ENCODE measurements at regions not wholly inside any gene's neighbourhood (a gene's known extent, or its start where the extent isn't known, plus 50 kb on each side); places are given as distances from the start of the nearest gene placed in this dataset.

DNA sequence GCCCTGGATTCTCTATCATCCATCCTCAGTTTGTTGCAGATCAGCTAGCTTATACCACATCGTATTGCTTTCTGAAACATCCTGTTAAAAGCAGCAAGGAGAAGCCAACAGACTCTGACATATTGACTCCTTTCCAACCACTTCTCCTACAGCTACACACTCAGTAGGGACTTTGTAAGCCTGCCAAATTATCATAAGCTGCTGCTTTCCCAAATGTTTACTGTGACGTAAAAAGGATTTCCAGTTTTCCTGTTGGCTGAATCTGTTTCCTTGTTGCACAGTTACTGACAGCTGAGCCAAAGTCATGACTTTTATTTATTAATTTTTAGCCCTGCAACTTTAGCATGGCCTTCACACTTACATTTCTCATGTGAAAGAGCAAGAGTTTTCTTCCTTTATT, 294.3 kb downstream of the KCNJ3 start:
- Histone ChIP-seq H3K27me3 (no peaks in the 10 kb centered on the region), H3K9me3 (no peaks in the 10 kb centered on the region), H3K4me3 (no peak overlapping the region), H3K4me1 (no peaks in the 10 kb centered on the region), H3K36me3 (no peaks in the 10 kb centered on the region), H3K27ac (no peak overlapping the region)
- TF ChIP-seq, protein P1, sequence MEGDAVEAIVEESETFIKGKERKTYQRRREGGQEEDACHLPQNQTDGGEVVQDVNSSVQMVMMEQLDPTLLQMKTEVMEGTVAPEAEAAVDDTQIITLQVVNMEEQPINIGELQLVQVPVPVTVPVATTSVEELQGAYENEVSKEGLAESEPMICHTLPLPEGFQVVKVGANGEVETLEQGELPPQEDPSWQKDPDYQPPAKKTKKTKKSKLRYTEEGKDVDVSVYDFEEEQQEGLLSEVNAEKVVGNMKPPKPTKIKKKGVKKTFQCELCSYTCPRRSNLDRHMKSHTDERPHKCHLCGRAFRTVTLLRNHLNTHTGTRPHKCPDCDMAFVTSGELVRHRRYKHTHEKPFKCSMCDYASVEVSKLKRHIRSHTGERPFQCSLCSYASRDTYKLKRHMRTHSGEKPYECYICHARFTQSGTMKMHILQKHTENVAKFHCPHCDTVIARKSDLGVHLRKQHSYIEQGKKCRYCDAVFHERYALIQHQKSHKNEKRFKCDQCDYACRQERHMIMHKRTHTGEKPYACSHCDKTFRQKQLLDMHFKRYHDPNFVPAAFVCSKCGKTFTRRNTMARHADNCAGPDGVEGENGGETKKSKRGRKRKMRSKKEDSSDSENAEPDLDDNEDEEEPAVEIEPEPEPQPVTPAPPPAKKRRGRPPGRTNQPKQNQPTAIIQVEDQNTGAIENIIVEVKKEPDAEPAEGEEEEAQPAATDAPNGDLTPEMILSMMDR (IDR thresholded peaks at IDR 0.05) = no peak
- TF ChIP-seq POLR2A (IDR thresholded peaks at IDR 0.05) (no peak), EP300 (IDR thresholded peaks at IDR 0.05) (no peak), POLR2AphosphoS5 (IDR thresholded peaks at IDR 0.05) (no peak)
- intact Hi-C loops (cut with DNase I) = no loop called here
- no peak for DNase-seq
- 58 to 61% methylated on average over 2 of the region's 2 CpGs for WGBS, 2 donors

GRCh38 chr2:154978710-154979109, 280.2 kb downstream of the KCNJ3 start:
- Histone ChIP-seq H3K27ac (no peak overlapping the region), H3K36me3 (no peaks in the 10 kb centered on the region), H3K4me1 (no peaks in the 10 kb centered on the region), H3K27me3 (no peaks in the 10 kb centered on the region), H3K4me3 (no peak overlapping the region), H3K9me3 (no peaks in the 10 kb centered on the region)
- intact Hi-C loops (cut with DNase I) = no loop called here
- TF ChIP-seq POLR2AphosphoS5 (IDR thresholded peaks at IDR 0.05) (no peak), POLR2A (IDR thresholded peaks at IDR 0.05) (no peak), EP300 (IDR thresholded peaks at IDR 0.05) (no peak)
- TF ChIP-seq, protein P1 (IDR thresholded peaks at IDR 0.05) = no peak
- no peak for DNase-seq
- WGBS, 2 donors = 38 to 54% methylated on average over 3 of the region's 3 CpGs

DNA sequence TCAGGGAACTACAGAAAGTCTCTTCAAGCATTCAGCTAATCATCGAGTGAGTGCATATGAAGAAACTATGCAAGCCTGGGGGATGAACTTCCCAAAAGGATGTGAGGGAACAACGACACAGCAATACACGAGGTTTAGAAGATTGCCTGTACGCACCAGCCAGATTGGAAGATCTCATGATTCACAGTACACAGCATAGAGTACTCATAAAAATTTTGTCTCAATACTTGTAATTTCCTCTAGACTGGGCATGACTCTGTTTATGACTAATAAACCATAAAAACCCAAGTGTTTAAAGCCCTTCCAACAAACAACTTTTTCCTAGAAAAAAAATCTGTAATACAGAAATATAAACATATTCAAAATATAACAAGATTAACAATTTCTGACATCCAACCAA, 279.7 kb downstream of the KCNJ3 start:
- no peak for TF ChIP-seq POLR2A (IDR thresholded peaks at IDR 0.05)
- TF ChIP-seq POLR2AphosphoS5 (IDR thresholded peaks at IDR 0.05) = no peak
- TF ChIP-seq EP300 (IDR thresholded peaks at IDR 0.05) = no peak
- TF ChIP-seq, protein P1 (IDR thresholded peaks at IDR 0.05) = no peak
- H3K4me1 ChIP-seq = no peaks in the 10 kb centered on the region
- DNase-seq = no peak
- intact Hi-C loops (cut with DNase I) = no loop called here
- H3K27ac ChIP-seq = no peak overlapping the region
- no peaks in the 10 kb centered on the region for H3K36me3 ChIP-seq
- no peaks in the 10 kb centered on the region for H3K9me3 ChIP-seq
- no peaks in the 10 kb centered on the region for H3K27me3 ChIP-seq
- H3K4me3 ChIP-seq = no peak overlapping the region
- 77 to 78% methylated on average over 4 of the region's 4 CpGs for WGBS, 2 donors

GRCh38 chr2:154974041-154974440, 275.5 kb downstream of the KCNJ3 start:
- intact Hi-C loops (cut with DNase I) = no loop called here
- no peaks in the 10 kb centered on the region for H3K27me3 ChIP-seq
- no peak overlapping the region for H3K4me3 ChIP-seq
- H3K36me3 ChIP-seq = no peaks in the 10 kb centered on the region
- no peak overlapping the region for H3K27ac ChIP-seq
- WGBS, 2 donors = 65 to 68% methylated on average over 2 of the region's 2 CpGs
- no peaks in the 10 kb centered on the region for H3K4me1 ChIP-seq
- no peaks in the 10 kb centered on the region for H3K9me3 ChIP-seq
- no peak for TF ChIP-seq POLR2A (IDR thresholded peaks at IDR 0.05)
- TF ChIP-seq, protein P1 (IDR thresholded peaks at IDR 0.05) = no peak
- no peak for TF ChIP-seq EP300 (IDR thresholded peaks at IDR 0.05)
- DNase-seq = no peak

DNA sequence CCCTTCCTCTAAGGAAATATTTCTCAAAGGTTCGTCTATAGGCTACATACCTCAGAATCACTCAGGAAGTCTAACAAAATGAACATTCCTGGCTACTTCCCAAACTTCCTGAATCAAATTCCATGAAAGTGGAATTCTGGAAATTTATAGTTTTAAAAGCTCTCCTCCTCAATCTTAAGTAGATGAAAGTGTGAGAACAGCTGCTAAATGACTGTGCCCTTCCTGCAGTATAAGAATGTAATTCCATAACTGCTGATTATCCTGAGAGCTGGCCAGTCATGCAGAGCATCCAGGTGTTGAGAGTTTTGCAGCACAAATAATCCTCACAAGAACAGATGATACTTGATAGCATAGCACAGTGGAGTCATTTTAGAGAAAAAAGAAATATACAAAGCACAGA, 265.0 kb downstream of the KCNJ3 start:
- DNase-seq = no peak

More for the DNA sequence above, 265.0 kb downstream of the KCNJ3 start:
- Histone ChIP-seq H3K9me3 (no peaks in the 10 kb centered on the region), H3K4me3 (no peak overlapping the region), H3K4me1 (no peaks in the 10 kb centered on the region), H3K27me3 (no peaks in the 10 kb centered on the region), H3K36me3 (no peaks in the 10 kb centered on the region), H3K27ac (no peak overlapping the region)
- TF ChIP-seq POLR2A (IDR thresholded peaks at IDR 0.05) = no peak
- TF ChIP-seq, protein P1 (IDR thresholded peaks at IDR 0.05) = no peak
- no peak for TF ChIP-seq EP300 (IDR thresholded peaks at IDR 0.05)
- no peak for TF ChIP-seq POLR2AphosphoS5 (IDR thresholded peaks at IDR 0.05)
- intact Hi-C loops (cut with DNase I) = no loop called here
- whole genome bisulfite sequencing, 2 donors = 47 to 48% methylated on average over 1 of the region's 1 CpG

Measured in sigmoid colon (tissue), 6 donors.